ENCODE measurements at regions not wholly inside any gene's neighbourhood (a gene's known extent, or its start where the extent isn't known, plus 50 kb on each side); places are given as distances from the start of the nearest gene placed in this dataset.

GRCh38 chr1:218931324-218931723 lies 242.4 kb upstream of the LYPLAL1 start:
- Histone ChIP-seq H3K9me2 (ENCODE audit: insufficient read depth) (no peaks in the 10 kb centered on the region), H3K36me3 (ENCODE audit: control insufficient read depth in 1 of 2, insufficient read depth in 2 of 2, low read length in 2 of 2) (no peaks in the 10 kb centered on the region), H3K4me2 (ENCODE audit: low read length) (no peak overlapping the region), H2AFZ (ENCODE audit: low read depth, low read length, poor library complexity, severe bottlenecking) (no peak overlapping the region), H3K4me1 (ENCODE audit: control insufficient read depth in 1 of 2, insufficient read depth in 2 of 2, low read length in 2 of 2) (no peaks in the 10 kb centered on the region), H3K27me3 (ENCODE audit: insufficient read depth, low read length) (no peaks in the 10 kb centered on the region), H4K20me1 (ENCODE audit: insufficient read depth) (no peaks in the 10 kb centered on the region), H3K9me3 (ENCODE audit: control insufficient read depth in 1 of 2, insufficient read depth in 1 of 2, low read depth in 1 of 2, low read length in 2 of 2) (no peaks in the 10 kb centered on the region), H3K27ac (ENCODE audit: low read depth, low read length) (no peak overlapping the region), H3K79me2 (ENCODE audit: insufficient read depth, low read length) (no peaks in the 10 kb centered on the region), H3K4me3 (replicated peaks in 1 of 2; ENCODE audit: low read depth in 1 of 2, low read length in 2 of 2) (no peak overlapping the region), H3K9ac (ENCODE audit: low read length) (no peak overlapping the region)
- intact Hi-C loops (cut with micrococcal nuclease): no loop called here
- BruUV-seq (replicated peaks): no TSS peak
- ATAC-seq: no peak
- CTCF ChIA-PET: no interaction called here
- RAD21 ChIA-PET (ENCODE audit: low non-redundant PET in 1 of 2, low total read pairs in 2 of 2, uncharacterized antibody in 2 of 2, unreplicated experiment in 2 of 2): no interaction called here
- DNase-seq (ENCODE audit: low read depth, low spot score): no peak
- POLR2A ChIA-PET: no interaction called here
- TF ChIP-seq YY1 (IDR thresholded peaks at IDR 0.05; ENCODE audit: extremely low read depth, insufficient replicate concordance, low read depth, low read length) (no peak), ATF3 (IDR thresholded peaks at IDR 0.05) (no peak), EZH2 (IDR thresholded peaks at IDR 0.05) (no peak), RAD21 (IDR thresholded peaks at IDR 0.05; ENCODE audit: low read depth) (no peak), CTCF (IDR thresholded peaks at IDR 0.05 in 2 of 3, conservative IDR thresholded peaks at IDR 0.05 in 1 of 3; ENCODE audit: borderline replicate concordance in 1 of 3, insufficient read depth in 1 of 3, low read depth in 2 of 3, low read length in 2 of 3) (no peak), ZFX (IDR thresholded peaks at IDR 0.05) (no peak), ELF1 (IDR thresholded peaks at IDR 0.05; ENCODE audit: borderline replicate concordance, low read depth) (no peak), TCF7L2 (IDR thresholded peaks at IDR 0.05; ENCODE audit: borderline replicate concordance, extremely low read depth, insufficient read depth, insufficient read length) (no peak)
- TF ChIP-seq, protein P1, sequence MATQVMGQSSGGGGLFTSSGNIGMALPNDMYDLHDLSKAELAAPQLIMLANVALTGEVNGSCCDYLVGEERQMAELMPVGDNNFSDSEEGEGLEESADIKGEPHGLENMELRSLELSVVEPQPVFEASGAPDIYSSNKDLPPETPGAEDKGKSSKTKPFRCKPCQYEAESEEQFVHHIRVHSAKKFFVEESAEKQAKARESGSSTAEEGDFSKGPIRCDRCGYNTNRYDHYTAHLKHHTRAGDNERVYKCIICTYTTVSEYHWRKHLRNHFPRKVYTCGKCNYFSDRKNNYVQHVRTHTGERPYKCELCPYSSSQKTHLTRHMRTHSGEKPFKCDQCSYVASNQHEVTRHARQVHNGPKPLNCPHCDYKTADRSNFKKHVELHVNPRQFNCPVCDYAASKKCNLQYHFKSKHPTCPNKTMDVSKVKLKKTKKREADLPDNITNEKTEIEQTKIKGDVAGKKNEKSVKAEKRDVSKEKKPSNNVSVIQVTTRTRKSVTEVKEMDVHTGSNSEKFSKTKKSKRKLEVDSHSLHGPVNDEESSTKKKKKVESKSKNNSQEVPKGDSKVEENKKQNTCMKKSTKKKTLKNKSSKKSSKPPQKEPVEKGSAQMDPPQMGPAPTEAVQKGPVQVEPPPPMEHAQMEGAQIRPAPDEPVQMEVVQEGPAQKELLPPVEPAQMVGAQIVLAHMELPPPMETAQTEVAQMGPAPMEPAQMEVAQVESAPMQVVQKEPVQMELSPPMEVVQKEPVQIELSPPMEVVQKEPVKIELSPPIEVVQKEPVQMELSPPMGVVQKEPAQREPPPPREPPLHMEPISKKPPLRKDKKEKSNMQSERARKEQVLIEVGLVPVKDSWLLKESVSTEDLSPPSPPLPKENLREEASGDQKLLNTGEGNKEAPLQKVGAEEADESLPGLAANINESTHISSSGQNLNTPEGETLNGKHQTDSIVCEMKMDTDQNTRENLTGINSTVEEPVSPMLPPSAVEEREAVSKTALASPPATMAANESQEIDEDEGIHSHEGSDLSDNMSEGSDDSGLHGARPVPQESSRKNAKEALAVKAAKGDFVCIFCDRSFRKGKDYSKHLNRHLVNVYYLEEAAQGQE (IDR thresholded peaks at IDR 0.05; ENCODE audit: low read depth): no peak
- TF ChIP-seq, protein P2, sequence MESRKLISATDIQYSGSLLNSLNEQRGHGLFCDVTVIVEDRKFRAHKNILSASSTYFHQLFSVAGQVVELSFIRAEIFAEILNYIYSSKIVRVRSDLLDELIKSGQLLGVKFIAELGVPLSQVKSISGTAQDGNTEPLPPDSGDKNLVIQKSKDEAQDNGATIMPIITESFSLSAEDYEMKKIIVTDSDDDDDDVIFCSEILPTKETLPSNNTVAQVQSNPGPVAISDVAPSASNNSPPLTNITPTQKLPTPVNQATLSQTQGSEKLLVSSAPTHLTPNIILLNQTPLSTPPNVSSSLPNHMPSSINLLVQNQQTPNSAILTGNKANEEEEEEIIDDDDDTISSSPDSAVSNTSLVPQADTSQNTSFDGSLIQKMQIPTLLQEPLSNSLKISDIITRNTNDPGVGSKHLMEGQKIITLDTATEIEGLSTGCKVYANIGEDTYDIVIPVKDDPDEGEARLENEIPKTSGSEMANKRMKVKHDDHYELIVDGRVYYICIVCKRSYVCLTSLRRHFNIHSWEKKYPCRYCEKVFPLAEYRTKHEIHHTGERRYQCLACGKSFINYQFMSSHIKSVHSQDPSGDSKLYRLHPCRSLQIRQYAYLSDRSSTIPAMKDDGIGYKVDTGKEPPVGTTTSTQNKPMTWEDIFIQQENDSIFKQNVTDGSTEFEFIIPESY (IDR thresholded peaks at IDR 0.05; ENCODE audit: extremely low read depth, insufficient replicate concordance, low read length): no peak
